ENCODE measurements at regions not wholly inside any gene's neighbourhood (a gene's known extent, or its start where the extent isn't known, plus 50 kb on each side); places are given as distances from the start of the nearest gene placed in this dataset.

- Histone ChIP-seq H3K9me2 (ENCODE audit: insufficient read depth) (no peaks in the 10 kb centered on the region), H3K4me2 (ENCODE audit: low read length) (peak overlapping the region; percentile 26; the same call in 1 of the 2 replicates), H3K9ac (ENCODE audit: low read length) (no peak overlapping the region), H3K36me3 (ENCODE audit: control insufficient read depth in 1 of 2, insufficient read depth in 2 of 2, low read length in 2 of 2) (no peaks in the 10 kb centered on the region), H4K20me1 (ENCODE audit: insufficient read depth) (no peaks in the 10 kb centered on the region), H3K27me3 (ENCODE audit: insufficient read depth, low read length) (no peaks in the 10 kb centered on the region), H3K27ac (ENCODE audit: low read depth, low read length) (no peak overlapping the region), H3K9me3 (ENCODE audit: control insufficient read depth in 1 of 2, insufficient read depth in 1 of 2, low read depth in 1 of 2, low read length in 2 of 2) (no peaks in the 10 kb centered on the region), H3K4me3 (replicated peaks in 1 of 2; ENCODE audit: low read depth in 1 of 2, low read length in 2 of 2) (no peak overlapping the region), H2AFZ (ENCODE audit: low read depth, low read length, poor library complexity, severe bottlenecking) (no peak overlapping the region), H3K4me1 (ENCODE audit: control insufficient read depth in 1 of 2, insufficient read depth in 2 of 2, low read length in 2 of 2) (peaks cover 6 to 10% of the 10 kb centered on the region in 2 experiments; a peak in 2 of 4 replicates), H3K79me2 (ENCODE audit: insufficient read depth, low read length) (no peaks in the 10 kb centered on the region)
- DNase-seq (ENCODE audit: low read depth, low spot score) (no peak), ATAC-seq (peak; percentile 22; the same call in 1 of the 2 replicates)
- no peak for TF ChIP-seq CBX3 (IDR thresholded peaks at IDR 0.05; ENCODE audit: low read depth)
- TF ChIP-seq TCF7L2 (IDR thresholded peaks at IDR 0.05; ENCODE audit: borderline replicate concordance, extremely low read depth, insufficient read depth, insufficient read length): no peak
- BruUV-seq (replicated peaks): no TSS peak
- ChIA-PET POLR2A (no interaction called here), CTCF (no interaction called here), RAD21 (ENCODE audit: low non-redundant PET in 1 of 2, low total read pairs in 2 of 2, uncharacterized antibody in 2 of 2, unreplicated experiment in 2 of 2) (no interaction called here)
- intact Hi-C loops (cut with micrococcal nuclease): no loop called here
These were observed 246.6 kb downstream of the TFCP2L1 start for GRCh38 chr2:121038431-121038830.

- H2AFZ ChIP-seq (ENCODE audit: low read depth, low read length, poor library complexity, severe bottlenecking): no peak overlapping the region
- H3K79me2 ChIP-seq (ENCODE audit: insufficient read depth, low read length): no peaks in the 10 kb centered on the region
- POLR2A ChIA-PET: no interaction called here
- H3K27me3 ChIP-seq (ENCODE audit: insufficient read depth, low read length): no peaks in the 10 kb centered on the region
- peak overlapping the region; percentile 26; the same call in 1 of the 2 replicates for H3K4me2 ChIP-seq (ENCODE audit: low read length)
- H3K4me1 ChIP-seq (ENCODE audit: control insufficient read depth in 1 of 2, insufficient read depth in 2 of 2, low read length in 2 of 2): peaks cover 6 to 10% of the 10 kb centered on the region in 2 experiments; a peak in 2 of 4 replicates
- ATAC-seq: peak; percentile 80
- H3K36me3 ChIP-seq (ENCODE audit: control insufficient read depth in 1 of 2, insufficient read depth in 2 of 2, low read length in 2 of 2): no peaks in the 10 kb centered on the region
- H3K27ac ChIP-seq (ENCODE audit: low read depth, low read length): no peak overlapping the region
- TF ChIP-seq CBX3 (IDR thresholded peaks at IDR 0.05; ENCODE audit: low read depth) (peak; percentile 18; the same call in 1 of the 2 replicates), EGR1 (IDR thresholded peaks at IDR 0.05; ENCODE audit: low read depth) (no peak), POLR2A (IDR thresholded peaks at IDR 0.05; ENCODE audit: borderline replicate concordance, extremely low read depth, insufficient read depth, insufficient read length) (no peak), JUND (IDR thresholded peaks at IDR 0.05) (0 out of 2 replicates have a peak, but pooled peaks have one; percentile 10)
- H4K20me1 ChIP-seq (ENCODE audit: insufficient read depth): no peaks in the 10 kb centered on the region
- H3K9me3 ChIP-seq (ENCODE audit: control insufficient read depth in 1 of 2, insufficient read depth in 1 of 2, low read depth in 1 of 2, low read length in 2 of 2): no peaks in the 10 kb centered on the region
- RAD21 ChIA-PET (ENCODE audit: low non-redundant PET in 1 of 2, low total read pairs in 2 of 2, uncharacterized antibody in 2 of 2, unreplicated experiment in 2 of 2): no interaction called here
- no peak overlapping the region for H3K4me3 ChIP-seq (replicated peaks in 1 of 2; ENCODE audit: low read depth in 1 of 2, low read length in 2 of 2)
- no peak overlapping the region for H3K9ac ChIP-seq (ENCODE audit: low read length)
- CTCF ChIA-PET: no interaction called here
- DNase-seq (ENCODE audit: low read depth, low spot score): no peak
- intact Hi-C loops (cut with micrococcal nuclease): no loop called here
- no peaks in the 10 kb centered on the region for H3K9me2 ChIP-seq (ENCODE audit: insufficient read depth)
- no TSS peak for BruUV-seq (replicated peaks)
These were observed 245.9 kb downstream of the TFCP2L1 start for GRCh38 chr2:121038891-121039616.
